Ovary (tissue), 3 donors: ENCODE measurements at regions not wholly inside any gene's neighbourhood (a gene's known extent, or its start where the extent isn't known, plus 50 kb on each side); places are given as distances from the start of the nearest gene placed in this dataset.

Experiments
- EP300 ChIP-seq: sonication (generic); formaldehyde crosslinking; IDR thresholded peaks from one replicate; pipeline ENCODE4 v1.6.1; 2017; ENCODE audit warnings: antibody characterized with exemption
- POLR2A ChIP-seq: fragments of 450-650 bp; IDR thresholded peaks from one replicate; pipeline ENCODE4 v1.6.1; 2017; ENCODE audit warnings: antibody characterized with exemption, mild to moderate bottlenecking, moderate library complexity
- TF ChIP-seq, protein P1 (sequence below), 3 donors: fragments of 450-650 bp in 2 of 3; fragments of 200-600 bp in 1 of 3; IDR thresholded peaks; one replicate each; pipeline versions ENCODE4 v1.5.1 to v1.8.0; 2016 to 2022; ENCODE audit warnings: antibody characterized with exemption in 3 of 3, mild to moderate bottlenecking in 1 of 3
- donor health status: DM: no; HTN: no; CAD: no.

DNA sequence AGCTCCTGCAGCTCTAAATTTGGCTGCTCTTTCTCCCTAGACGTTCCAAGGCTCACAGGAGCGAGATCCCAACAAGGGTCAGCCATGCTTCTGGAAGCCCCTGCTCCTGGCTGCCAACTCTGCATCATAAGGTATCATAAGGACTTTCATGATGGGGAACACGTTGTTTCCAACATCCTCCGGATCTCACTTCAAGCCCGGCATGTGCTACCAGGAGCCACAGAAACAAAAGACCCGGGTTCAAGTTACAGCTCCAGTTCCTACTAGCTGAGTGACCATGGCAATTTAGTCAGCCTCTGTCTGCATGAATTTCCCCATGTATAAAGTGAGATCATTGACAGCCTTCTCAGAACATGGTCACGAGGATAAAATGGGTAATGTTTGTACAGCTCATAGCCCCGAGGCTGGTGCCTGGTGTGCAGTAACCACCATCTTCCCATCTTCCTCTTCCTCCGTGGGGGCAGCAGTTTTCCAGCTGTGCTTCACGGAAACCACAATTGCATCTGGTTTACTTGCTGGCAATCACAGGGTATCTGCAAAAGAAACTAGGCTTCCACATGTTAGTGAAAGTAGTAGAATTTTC, 209.0 kb upstream of the ECI2 start:
- no peak for TF ChIP-seq POLR2A
- TF ChIP-seq, protein P1, sequence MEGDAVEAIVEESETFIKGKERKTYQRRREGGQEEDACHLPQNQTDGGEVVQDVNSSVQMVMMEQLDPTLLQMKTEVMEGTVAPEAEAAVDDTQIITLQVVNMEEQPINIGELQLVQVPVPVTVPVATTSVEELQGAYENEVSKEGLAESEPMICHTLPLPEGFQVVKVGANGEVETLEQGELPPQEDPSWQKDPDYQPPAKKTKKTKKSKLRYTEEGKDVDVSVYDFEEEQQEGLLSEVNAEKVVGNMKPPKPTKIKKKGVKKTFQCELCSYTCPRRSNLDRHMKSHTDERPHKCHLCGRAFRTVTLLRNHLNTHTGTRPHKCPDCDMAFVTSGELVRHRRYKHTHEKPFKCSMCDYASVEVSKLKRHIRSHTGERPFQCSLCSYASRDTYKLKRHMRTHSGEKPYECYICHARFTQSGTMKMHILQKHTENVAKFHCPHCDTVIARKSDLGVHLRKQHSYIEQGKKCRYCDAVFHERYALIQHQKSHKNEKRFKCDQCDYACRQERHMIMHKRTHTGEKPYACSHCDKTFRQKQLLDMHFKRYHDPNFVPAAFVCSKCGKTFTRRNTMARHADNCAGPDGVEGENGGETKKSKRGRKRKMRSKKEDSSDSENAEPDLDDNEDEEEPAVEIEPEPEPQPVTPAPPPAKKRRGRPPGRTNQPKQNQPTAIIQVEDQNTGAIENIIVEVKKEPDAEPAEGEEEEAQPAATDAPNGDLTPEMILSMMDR (IDR thresholded peaks at IDR 0.05) = no peak
- no peak for TF ChIP-seq EP300
